GM23248 (cell line): ENCODE measurements at regions not wholly inside any gene's neighbourhood (a gene's known extent, or its start where the extent isn't known, plus 50 kb on each side); places are given as distances from the start of the nearest gene placed in this dataset.

Experiments
- EZH2 ChIP-seq: fragments of 200-600 bp; sonication (generic); IDR thresholded peaks from 2 replicates; pipeline ENCODE4 v1.6.1; 2018; ENCODE audit warnings: antibody characterized with exemption, mild to moderate bottlenecking; ENCODE audit not compliant: insufficient read depth, poor library complexity, severe bottlenecking
- EZH2phosphoT487 ChIP-seq: fragments of 200-600 bp; sonication (generic); IDR thresholded peaks from 2 replicates; pipeline ENCODE4 v1.6.1; 2018; ENCODE audit warnings: antibody characterized with exemption, moderate library complexity, mild to moderate bottlenecking, low read depth; ENCODE audit not compliant: insufficient read depth

DNA sequence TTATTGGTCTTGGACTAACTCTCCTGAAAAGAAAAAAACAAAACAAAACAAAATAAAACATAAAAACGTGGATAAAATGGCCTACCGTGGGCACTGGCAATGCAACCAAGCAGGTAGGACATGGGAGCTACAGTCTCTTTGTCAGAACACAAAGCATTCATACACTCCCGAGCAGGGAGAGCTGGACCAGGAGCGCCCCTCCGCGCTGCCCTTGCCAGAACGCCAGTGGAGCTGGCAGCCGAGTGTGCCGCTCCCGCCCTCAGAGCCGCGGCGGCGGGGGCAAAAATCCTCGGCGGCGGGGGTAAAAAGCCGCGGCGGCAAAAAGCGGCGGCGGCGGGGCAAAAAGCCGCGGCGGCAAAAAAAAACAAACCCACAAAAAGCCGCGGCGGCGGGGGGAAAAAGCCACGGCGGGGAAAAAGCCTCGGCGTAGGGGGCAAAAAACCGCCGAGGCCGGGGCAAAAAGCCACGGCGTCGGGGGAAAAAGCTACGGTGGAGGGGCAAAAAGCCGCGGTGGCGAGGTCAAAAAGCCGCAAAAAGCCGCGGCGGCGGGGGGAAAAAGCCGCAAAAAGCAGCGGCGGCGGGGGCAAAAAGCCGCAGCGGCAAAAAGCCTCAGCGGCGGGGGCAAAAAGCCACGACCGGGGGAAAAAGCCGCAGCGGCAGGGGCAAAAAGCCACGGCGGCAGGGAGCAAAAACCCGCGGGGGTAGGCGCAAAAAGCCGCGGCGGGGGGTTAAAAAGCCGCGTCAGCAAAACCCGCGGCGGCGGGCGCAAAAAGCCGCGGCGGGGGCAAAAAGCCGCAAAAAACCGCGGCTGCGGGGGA lies 418.1 kb downstream of the ZNF716 start:
- no peak for TF ChIP-seq EZH2
- peak; percentile 19; the same call in 1 of the 2 replicates for TF ChIP-seq EZH2phosphoT487
